SJSA1 (cell line): ENCODE measurements at regions not wholly inside any gene's neighbourhood (a gene's known extent, or its start where the extent isn't known, plus 50 kb on each side); places are given as distances from the start of the nearest gene placed in this dataset.
"Not testable (repeated sequence)": the region's sequence is repeated elsewhere in the genome, so short reads cannot be mapped to it uniquely, and the experiment has no call there.

Source experiments
- DNase-seq, 2 experiments: peaks; one replicate each; pipeline ENCODE4 v3.0.0-alpha.2; 2015 to 2020; ENCODE audit warnings: low spot score in 2 of 2, low read depth in 1 of 2
- H3K27ac ChIP-seq: fragments of 250-450 bp; sonication (Bioruptor Pico); 2 replicates; pipeline ENCODE4 v1.5.1; 2020; ENCODE audit warnings: mild to moderate bottlenecking, moderate library complexity
- H3K27me3 ChIP-seq: fragments of 250-450 bp; sonication (Bioruptor Pico); replicated peaks from 2 replicates; pipeline ENCODE4 v1.5.1; 2020; ENCODE audit warnings: mild to moderate bottlenecking, moderate library complexity
- H3K36me3 ChIP-seq: fragments of 250-450 bp; sonication (Bioruptor Pico); 2 replicates; pipeline ENCODE4 v1.5.1; 2020; ENCODE audit warnings: mild to moderate bottlenecking
- H3K4me1 ChIP-seq: fragments of 250-450 bp; sonication (Bioruptor Pico); replicated peaks from 2 replicates; pipeline ENCODE4 v1.6.1; 2021; ENCODE audit warnings: mild to moderate bottlenecking
- H3K4me3 ChIP-seq: fragments of 250-450 bp; sonication (Bioruptor Pico); 2 replicates; pipeline ENCODE4 v1.5.1; 2020; ENCODE audit warnings: mild to moderate bottlenecking
- H3K9me3 ChIP-seq: fragments of 250-450 bp; sonication (Bioruptor Pico); replicated peaks from 2 replicates; pipeline ENCODE4 v1.5.1; 2020; ENCODE audit warnings: mild to moderate bottlenecking

DNA sequence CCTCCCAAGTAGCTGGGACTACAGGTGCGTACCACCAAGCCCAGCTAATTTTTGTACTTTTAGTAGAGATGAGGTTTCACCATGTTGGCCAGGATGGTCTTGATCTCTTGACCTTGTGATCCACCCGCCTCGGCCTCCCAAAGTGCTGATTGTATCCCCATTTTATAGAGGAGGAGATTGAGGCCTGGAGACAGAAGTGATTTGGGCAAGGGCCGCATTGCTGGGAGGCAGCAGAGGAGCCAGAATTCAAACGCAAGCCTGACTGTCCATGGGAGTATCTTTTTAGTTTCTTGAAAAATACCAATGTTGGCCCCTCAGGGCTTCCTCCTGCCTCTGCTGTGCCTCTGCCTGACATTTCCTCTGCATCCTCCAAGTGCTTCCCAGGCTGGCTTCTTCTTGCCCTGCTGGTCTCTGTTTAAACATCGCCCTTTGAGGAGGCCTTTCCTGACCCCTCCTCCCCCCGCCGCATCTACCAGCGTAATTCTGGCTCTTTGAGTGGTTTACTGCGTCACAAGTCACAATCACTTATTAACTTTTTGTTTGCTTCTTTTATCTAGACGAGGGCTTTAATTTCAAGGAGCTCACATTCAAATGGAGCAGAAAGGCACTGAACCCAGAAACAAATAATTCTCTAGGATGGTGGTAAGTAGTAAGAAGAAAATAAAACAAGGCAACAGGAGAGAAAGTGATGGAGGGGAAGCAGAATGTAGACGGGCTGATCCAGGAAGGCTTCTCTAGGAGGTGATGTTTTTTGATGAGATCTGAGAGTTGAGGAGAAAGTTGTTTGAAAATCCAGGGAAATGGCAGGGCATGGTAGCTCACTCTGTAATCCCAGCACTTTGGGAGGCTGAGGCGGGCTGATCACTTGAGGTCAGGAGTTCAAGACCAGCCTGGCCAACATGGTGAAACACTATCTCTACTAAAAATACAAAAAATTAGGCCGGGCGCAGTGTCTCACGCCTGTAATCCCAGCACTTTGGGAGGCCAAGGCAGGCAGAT lies 91.0 kb upstream of the MED13L start:
- DNase-seq = no peak
- Histone ChIP-seq H3K27me3 (no peaks in the 10 kb centered on the region), H3K36me3 (no peaks in the 10 kb centered on the region), H3K9me3 (no peaks in the 10 kb centered on the region), H3K27ac (no peak overlapping the region), H3K4me1 (peaks cover 30% of the 10 kb centered on the region), H3K4me3 (no peak overlapping the region)

DNA sequence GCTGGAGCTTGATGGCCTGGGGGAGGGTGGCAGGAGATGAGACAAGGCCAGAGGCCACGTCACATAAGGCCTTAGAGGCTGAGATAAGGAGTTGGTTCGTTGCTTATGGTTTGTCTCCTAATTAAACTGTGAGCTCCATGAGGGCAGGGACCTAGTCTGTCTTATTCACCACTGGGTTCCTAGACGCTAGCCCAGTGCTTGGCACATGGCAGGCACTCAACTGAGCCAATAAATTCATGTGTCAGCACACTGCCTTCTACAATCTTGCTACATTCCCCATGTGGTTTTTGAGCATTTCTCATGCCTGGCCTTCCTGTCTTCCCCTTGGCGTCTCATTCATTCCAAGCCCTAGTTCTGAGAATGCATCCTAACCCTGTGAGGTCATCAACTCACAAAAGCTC lies 92.5 kb upstream of the MED13L start:
- H3K4me3 ChIP-seq = no peak overlapping the region
- peak; percentile 45 to 48 for DNase-seq
- no peaks in the 10 kb centered on the region for H3K9me3 ChIP-seq
- peaks cover 29% of the 10 kb centered on the region for H3K4me1 ChIP-seq
- no peaks in the 10 kb centered on the region for H3K36me3 ChIP-seq
- H3K27me3 ChIP-seq = no peaks in the 10 kb centered on the region
- H3K27ac ChIP-seq = peak overlapping the region; percentile 18; the same call in 1 of the 2 replicates

DNA sequence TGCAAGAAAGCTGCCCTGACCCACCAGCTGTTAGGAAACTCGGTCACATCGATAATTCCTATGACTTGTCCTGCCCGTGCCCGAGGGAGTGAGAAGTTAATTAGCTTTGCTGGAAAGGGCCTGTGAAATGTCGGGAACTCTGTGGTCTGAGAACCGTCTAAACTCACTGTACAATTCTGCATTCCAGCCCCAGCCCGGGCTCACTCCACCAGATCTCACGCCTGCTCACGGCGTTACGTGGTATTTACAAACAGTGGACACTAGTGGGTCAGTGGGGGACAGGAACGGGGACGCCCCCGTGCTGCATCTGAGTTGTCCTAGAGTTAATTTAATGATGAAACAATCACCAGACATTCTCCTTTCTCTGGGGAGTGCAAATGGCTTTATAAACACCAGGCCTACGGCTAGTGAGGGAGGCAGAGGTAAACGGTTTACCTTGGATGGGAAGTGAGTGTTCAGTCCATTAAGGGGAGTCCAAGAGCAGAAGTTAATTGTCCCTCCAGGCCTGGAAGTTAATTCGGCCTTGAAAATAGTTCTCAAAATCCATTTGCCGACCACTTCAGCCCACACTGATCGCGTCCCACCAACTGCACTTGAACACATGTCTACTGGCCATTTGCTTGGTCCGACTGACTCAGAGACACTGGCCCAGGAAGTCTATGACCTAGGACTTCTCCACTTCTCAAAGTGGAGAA lies 93.5 kb upstream of the MED13L start:
- Histone ChIP-seq H3K4me1 (peaks cover 22% of the 10 kb centered on the region), H3K36me3 (no peaks in the 10 kb centered on the region), H3K27me3 (no peaks in the 10 kb centered on the region), H3K4me3 (no peak overlapping the region), H3K27ac (no peak overlapping the region), H3K9me3 (no peaks in the 10 kb centered on the region)
- no peak for DNase-seq

DNA sequence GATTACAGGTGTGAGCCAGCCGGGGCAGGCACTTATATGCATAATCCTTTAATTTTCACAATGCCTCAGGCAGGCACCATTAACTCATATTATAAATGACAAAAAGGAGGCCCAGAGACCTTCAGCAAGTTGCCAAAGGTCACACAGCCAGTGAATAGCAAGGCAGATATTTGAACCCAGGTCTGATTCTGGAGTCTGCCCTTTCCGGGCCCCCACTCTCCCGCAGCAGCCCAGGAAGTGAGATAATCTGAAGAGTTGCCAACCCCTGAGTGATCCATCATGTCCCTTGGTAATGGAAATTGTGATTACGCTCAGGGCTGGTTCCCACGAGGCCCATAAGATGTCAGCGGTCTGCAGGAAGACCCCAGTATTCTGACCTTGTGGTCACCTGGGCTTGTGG lies 95.3 kb upstream of the MED13L start:
- no peak overlapping the region for H3K27ac ChIP-seq
- no peaks in the 10 kb centered on the region for H3K27me3 ChIP-seq
- no peak overlapping the region for H3K4me3 ChIP-seq
- peaks cover 26% of the 10 kb centered on the region for H3K4me1 ChIP-seq
- DNase-seq = no peak
- no peaks in the 10 kb centered on the region for H3K36me3 ChIP-seq
- no peaks in the 10 kb centered on the region for H3K9me3 ChIP-seq

DNA sequence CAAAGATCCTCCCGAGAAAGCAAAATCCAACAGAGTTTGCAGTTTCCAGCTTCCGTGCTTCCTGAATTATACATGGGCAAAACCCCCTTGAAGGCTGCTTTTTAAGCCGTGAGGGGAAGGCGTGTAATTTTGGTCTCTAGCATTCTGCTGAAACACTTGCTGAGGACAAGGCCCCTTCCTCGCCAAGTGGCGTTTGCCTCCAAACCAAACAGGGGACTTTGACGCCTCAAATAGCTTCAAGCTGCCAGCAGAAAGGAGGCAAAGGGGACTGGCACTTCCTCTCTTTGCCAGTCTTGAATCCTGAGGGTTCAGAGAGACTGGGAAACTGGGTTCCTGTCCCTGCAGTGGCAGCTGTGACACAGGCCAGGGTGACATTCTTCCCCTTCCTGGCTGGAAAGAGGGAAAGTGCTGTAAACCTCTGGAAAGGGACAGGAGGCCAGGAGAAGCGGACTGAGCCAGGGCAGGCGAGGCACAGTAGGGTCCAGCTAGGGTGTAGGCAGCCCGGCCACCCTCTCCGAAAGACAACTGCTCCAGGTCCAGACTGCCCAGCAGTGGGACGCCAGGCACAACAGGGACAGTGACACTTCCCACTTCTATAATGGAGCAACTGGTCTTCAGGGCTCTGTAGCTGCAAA lies 96.2 kb upstream of the MED13L start:
- H3K4me1 ChIP-seq = peaks cover 26% of the 10 kb centered on the region
- no peaks in the 10 kb centered on the region for H3K27me3 ChIP-seq

DNA sequence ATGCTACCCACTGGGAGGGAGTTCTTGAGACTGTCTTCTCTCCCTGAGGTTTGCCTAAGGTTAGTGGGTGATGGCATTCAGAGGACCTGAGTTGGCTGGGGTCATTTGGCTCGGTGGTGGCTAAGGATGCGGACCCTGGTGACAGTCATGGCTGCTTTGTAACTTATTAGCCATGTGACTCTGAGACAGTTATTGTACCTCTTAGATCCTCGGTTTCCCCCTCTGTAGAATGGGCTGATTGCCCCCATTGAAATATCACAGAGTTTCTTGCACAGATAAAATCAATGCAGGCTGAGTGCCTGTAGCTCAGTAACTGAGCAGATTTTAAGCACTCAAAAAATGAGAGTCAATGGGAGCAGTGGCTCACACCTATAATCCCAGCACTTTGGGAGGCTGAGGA lies 96.7 kb upstream of the MED13L start:
- DNase-seq = no peak
- H3K27ac ChIP-seq = no peak overlapping the region
- no peak overlapping the region for H3K4me3 ChIP-seq
- H3K4me1 ChIP-seq = peaks cover 26% of the 10 kb centered on the region
- no peaks in the 10 kb centered on the region for H3K36me3 ChIP-seq
- H3K27me3 ChIP-seq = no peaks in the 10 kb centered on the region
- no peaks in the 10 kb centered on the region for H3K9me3 ChIP-seq

More for the DNA sequence above, 96.2 kb upstream of the MED13L start:
- no peaks in the 10 kb centered on the region for H3K9me3 ChIP-seq
- DNase-seq = no peak
- no peak overlapping the region for H3K27ac ChIP-seq
- H3K36me3 ChIP-seq = no peaks in the 10 kb centered on the region
- no peak overlapping the region for H3K4me3 ChIP-seq

DNA sequence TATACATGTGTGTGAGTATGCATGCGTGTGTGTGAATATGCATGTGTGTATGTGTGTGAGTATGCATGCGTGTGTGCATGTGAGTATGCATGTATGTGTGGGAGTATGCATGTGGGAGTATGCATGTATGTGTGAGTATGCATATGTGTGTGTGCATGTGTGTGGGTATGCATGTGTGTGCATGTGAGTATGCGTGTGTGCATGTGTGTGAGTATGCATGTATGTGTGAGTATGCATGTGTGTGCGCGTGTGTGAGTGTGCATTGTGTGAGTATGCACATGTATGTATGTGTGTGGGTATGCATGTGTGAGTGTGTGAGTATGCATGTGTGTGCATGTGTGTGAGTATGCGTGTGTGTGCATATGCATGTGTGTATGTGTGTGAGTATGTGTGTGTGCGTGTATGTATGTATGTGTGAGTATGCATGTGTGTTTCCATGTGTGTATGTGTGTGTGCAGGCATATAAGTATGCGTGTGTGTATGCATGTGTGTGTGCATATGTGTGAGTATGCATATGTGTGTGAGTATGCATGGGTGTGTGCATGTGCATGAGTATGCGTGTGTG lies 97.9 kb upstream of the MED13L start:
- Histone ChIP-seq H3K4me3 (no peak overlapping the region), H3K4me1 (peaks cover 25% of the 10 kb centered on the region)

DNA sequence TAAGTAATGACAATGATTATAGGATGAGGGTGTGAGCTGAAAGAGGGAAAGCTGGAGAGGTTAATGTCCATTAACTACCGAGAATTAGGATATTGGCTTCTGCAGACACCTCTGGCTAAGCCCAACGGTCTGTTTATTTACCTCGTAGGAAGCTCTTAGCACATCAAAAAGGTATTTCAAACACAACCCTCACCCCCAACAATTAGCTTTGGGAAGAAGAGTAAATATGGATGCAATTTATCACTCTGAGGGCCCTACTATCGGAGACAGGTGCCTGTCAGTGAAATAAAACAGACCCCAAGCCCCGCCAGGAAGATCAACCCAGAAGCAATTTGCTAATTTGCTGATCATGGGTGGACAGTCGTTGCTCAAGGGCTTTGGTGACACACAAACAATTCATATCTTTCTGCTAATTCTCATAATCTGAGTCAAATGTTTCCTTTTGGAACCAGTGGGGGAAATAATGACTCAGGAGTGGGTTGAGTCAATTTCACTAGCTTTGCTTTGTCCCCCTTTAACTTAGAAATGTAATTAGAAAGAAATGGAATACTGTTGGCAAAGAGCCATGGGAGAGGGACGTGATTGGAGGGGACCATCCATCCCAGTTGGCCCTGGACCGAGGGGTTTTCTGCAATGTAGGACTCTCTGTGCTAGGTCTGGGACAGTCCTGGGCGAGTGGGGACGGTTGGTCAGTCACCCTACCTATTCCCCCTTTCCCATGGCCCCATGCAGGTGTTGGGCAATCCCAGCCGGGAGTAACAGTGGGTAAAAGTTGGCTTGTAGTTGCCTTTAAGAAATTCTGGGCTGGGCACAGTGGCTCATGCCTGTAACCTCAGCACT lies 99.1 kb upstream of the MED13L start:
- Histone ChIP-seq H3K36me3 (no peaks in the 10 kb centered on the region), H3K27ac (0 out of 2 replicates have a peak overlapping the region, but pooled peaks have one; percentile 13), H3K4me1 (peaks cover 34% of the 10 kb centered on the region), H3K9me3 (no peaks in the 10 kb centered on the region), H3K4me3 (no peak overlapping the region), H3K27me3 (no peaks in the 10 kb centered on the region)
- peak in 1 of 2 experiments; percentile 35 for DNase-seq

More for the DNA sequence above, 97.9 kb upstream of the MED13L start:
- H3K27ac ChIP-seq = no peak overlapping the region
- no peak for DNase-seq
- no peaks in the 10 kb centered on the region for H3K36me3 ChIP-seq
- no peaks in the 10 kb centered on the region for H3K9me3 ChIP-seq
- H3K27me3 ChIP-seq = no peaks in the 10 kb centered on the region

DNA sequence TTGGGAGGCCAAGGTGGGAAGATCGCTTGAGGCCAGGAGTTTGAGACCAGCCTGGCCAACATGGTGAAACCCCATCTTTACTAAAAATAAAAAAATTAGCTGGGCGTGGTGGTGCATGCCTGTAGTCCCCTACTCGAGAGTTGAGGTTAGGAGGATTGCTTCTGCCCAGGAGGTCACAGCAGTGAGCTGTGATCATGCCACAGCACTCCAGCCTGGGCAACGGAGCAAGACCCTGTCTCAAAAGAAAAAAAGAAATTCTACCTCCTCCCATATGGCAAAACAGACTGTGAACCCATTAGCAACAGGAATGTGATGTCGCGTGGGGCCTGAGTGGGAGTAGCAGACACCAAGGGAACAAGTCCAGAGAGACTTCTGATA lies 99.7 kb upstream of the MED13L start:
- H3K27me3 ChIP-seq, H3K9me3 ChIP-seq, H3K36me3 ChIP-seq, DNase-seq, H3K4me3 ChIP-seq: not testable (repeated sequence)
- H3K27ac ChIP-seq = 0 out of 2 replicates have a peak overlapping the region, but pooled peaks have one; percentile 13
- H3K4me1 ChIP-seq = peaks cover 38% of the 10 kb centered on the region

DNA sequence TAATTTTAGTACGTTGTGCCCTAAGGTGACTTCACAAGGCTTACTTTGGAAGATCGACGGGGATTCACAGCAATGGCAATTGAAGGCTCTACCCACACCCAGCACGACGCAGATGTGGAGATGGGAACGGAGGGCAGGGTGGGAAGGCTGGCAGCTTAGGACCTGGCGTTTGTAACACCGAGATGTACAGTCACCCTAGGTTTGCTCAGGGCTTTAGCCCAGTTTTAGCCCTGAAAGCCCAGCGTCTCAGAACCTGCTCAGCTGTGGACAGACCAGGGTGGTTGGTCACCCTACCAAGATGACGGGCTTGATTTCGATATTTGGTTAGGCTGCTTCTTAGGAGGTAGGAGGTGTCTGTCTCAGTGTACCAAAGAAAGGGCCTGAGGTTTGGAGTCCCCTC lies 100.5 kb upstream of the MED13L start:
- peaks cover 46% of the 10 kb centered on the region for H3K4me1 ChIP-seq
- H3K36me3 ChIP-seq = no peaks in the 10 kb centered on the region
- H3K4me3 ChIP-seq = no peak overlapping the region
- no peak for DNase-seq
- no peak overlapping the region for H3K27ac ChIP-seq
- no peaks in the 10 kb centered on the region for H3K27me3 ChIP-seq
- H3K9me3 ChIP-seq = no peaks in the 10 kb centered on the region

DNA sequence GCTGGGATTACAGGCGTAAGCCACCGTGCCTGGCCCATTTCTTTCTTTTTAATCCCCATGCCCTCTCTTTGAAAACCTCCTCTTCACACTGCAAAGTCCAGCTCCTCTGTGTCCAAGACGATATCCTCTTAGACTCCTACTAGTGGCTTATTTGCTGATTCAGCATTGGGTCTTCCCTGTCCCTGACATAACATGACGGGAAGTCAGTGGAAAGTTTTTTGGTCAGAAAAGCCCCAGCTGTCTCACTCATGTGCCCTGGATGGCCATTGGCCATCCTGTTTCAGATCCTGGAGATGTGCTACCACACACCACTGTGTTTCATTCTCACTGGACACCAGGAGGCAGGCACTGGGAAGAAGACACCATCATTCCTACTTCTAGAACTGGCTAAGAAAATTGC lies 102.6 kb upstream of the MED13L start:
- H3K36me3 ChIP-seq = no peaks in the 10 kb centered on the region
- H3K4me1 ChIP-seq = peaks cover 60% of the 10 kb centered on the region
- DNase-seq = no peak
- peak overlapping the region; percentile 97 for H3K27ac ChIP-seq
- H3K27me3 ChIP-seq = no peaks in the 10 kb centered on the region
- no peak overlapping the region for H3K4me3 ChIP-seq
- H3K9me3 ChIP-seq = no peaks in the 10 kb centered on the region

DNA sequence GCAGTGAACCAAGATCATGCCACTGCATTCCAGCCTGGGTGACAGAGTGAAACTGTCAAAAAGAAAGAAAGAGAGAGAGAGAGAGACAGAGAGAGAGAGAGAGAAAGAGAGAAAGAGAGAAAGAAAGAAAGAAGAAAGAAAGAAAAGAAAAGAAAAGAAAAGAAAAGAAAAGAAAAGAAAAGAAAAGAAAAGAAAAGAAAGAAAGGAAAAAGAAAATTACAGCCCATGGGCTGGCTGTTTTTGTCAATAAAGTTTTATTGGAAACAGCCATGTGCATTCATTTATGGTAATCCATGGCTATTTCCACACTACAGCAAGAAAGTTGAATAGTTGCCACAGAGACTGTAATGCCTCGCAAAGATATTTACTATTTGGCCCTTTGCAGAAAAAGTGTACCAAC lies 103.2 kb upstream of the MED13L start:
- not testable (repeated sequence) for H3K4me3 ChIP-seq, H3K36me3 ChIP-seq, H3K27me3 ChIP-seq, H3K9me3 ChIP-seq, DNase-seq
- Histone ChIP-seq H3K27ac (peak overlapping the region; percentile 97), H3K4me1 (peaks cover 60% of the 10 kb centered on the region)

DNA sequence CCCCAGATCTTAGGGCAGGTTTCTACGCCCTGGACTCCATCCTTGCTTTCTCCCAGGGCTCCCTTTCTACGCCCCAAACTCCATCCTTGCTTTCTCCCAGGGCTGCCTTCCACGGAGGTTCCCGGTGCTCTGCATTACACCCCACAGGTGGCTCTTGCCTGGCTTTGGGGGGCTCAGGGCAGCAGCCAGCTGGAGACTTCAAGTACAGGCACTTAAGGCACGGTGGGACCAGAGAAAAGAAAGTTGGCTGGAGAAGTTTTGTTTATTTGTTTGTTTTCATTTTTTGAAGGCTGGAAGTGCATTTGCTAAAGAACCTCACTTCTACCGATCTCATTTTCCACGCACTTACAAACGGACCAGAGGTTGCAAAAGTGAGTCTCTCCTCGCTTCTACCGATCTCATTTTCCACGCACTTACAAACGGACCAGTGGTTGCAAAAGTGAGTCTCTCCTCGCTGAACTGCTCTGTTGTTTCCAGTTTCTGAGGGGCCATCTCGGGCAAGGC lies 103.8 kb upstream of the MED13L start:
- no peak for DNase-seq
- Histone ChIP-seq H3K4me3 (peak overlapping the region; percentile 9), H3K27ac (peak overlapping the region; percentile 97), H3K4me1 (peaks cover 56% of the 10 kb centered on the region), H3K9me3 (no peaks in the 10 kb centered on the region), H3K27me3 (no peaks in the 10 kb centered on the region), H3K36me3 (no peaks in the 10 kb centered on the region)
